A673 (cell line): ENCODE measurements at regions not wholly inside any gene's neighbourhood (a gene's known extent, or its start where the extent isn't known, plus 50 kb on each side); places are given as distances from the start of the nearest gene placed in this dataset.

Experiments
- BruUV-seq: library from RNA; stranded (reverse); fragments of 400-500 nt; replicated peaks from 2 replicates; lab custom pipeline; 2021; lab: Mats Ljungman, UMichigan
- CTCF ChIA-PET: fragments of 300-600 bp; sonication (Branson Sonifier 250); formaldehyde crosslinking; loops from one replicate; lab custom pipeline; 2022; ENCODE audit warnings: antibody characterized with exemption; lab: Charles Lee
- POLR2A ChIA-PET: fragments of 300-600 bp; sonication (Branson Sonifier 250); formaldehyde crosslinking; loops from one replicate; lab custom pipeline; 2022; ENCODE audit warnings: antibody characterized with exemption; ENCODE audit not compliant: low non-redundant PET; lab: Charles Lee
- DNase-seq: peaks from one replicate; pipeline ENCODE4 v3.0.0-alpha.2; 2015; ENCODE audit warnings: low spot score
- H3K27ac ChIP-seq: fragments of 200-600 bp; sonication (generic); 2 replicates; pipeline ENCODE4 v1.5.1; 2016; ENCODE audit warnings: mixed run types, low read depth, mild to moderate bottlenecking, mixed read lengths, antibody characterized with exemption, low read length; ENCODE audit not compliant: poor library complexity, severe bottlenecking
- H3K27me3 ChIP-seq: fragments of 200-600 bp; sonication (generic); replicated peaks from 2 replicates; pipeline ENCODE4 v1.6.1; 2017; ENCODE audit warnings: mixed run types, low read depth, mild to moderate bottlenecking, mixed read lengths, antibody characterized with exemption, low read length; ENCODE audit not compliant: insufficient read depth, poor library complexity
- H3K36me3 ChIP-seq: fragments of 200-600 bp; sonication (generic); 2 replicates; pipeline ENCODE4 v1.6.1; 2016; ENCODE audit warnings: mixed run types, mild to moderate bottlenecking, mixed read lengths, antibody characterized with exemption, low read length; ENCODE audit not compliant: insufficient read depth, poor library complexity, severe bottlenecking
- H3K4me1 ChIP-seq: fragments of 200-600 bp; sonication (generic); 2 replicates; pipeline ENCODE4 v1.6.1; 2017; ENCODE audit warnings: mixed run types, mild to moderate bottlenecking, mixed read lengths, antibody characterized with exemption, low read length; ENCODE audit not compliant: insufficient read depth, poor library complexity, severe bottlenecking
- H3K4me3 ChIP-seq: fragments of 200-600 bp; sonication (generic); 2 replicates; pipeline ENCODE4 v1.5.1; 2016; ENCODE audit warnings: low read depth, mixed run types, mild to moderate bottlenecking, mixed read lengths, low read length; ENCODE audit not compliant: poor library complexity, severe bottlenecking
- H3K9me3 ChIP-seq: fragments of 200-600 bp; sonication (generic); 2 replicates; pipeline ENCODE4 v1.6.1; 2016; ENCODE audit warnings: mixed run types, low read depth, mild to moderate bottlenecking, mixed read lengths, antibody characterized with exemption, low read length; ENCODE audit not compliant: poor library complexity, severe bottlenecking
- EZH2 ChIP-seq: fragments of 200-600 bp; sonication (generic); IDR thresholded peaks from 2 replicates; pipeline ENCODE4 v1.6.1; 2017; ENCODE audit warnings: borderline replicate concordance, low read depth, mild to moderate bottlenecking, mixed read lengths, antibody characterized with exemption, low read length; ENCODE audit not compliant: poor library complexity, severe bottlenecking
- intact Hi-C: fragments of 100-400 bp; cut with micrococcal nuclease; formaldehyde crosslinking; loops from one replicate; pipeline ENCODE4 v1.10.0; 2022; ENCODE audit not compliant: unreplicated experiment
- TF ChIP-seq, protein P1 (sequence below): fragments of 300-800, 200-600 bp; sonication (generic); conservative IDR thresholded peaks from 2 replicates; pipeline ENCODE4 v1.5.1; 2017; ENCODE audit warnings: low read depth, mild to moderate bottlenecking, antibody characterized with exemption, low read length, moderate library complexity, mixed read lengths

DNA sequence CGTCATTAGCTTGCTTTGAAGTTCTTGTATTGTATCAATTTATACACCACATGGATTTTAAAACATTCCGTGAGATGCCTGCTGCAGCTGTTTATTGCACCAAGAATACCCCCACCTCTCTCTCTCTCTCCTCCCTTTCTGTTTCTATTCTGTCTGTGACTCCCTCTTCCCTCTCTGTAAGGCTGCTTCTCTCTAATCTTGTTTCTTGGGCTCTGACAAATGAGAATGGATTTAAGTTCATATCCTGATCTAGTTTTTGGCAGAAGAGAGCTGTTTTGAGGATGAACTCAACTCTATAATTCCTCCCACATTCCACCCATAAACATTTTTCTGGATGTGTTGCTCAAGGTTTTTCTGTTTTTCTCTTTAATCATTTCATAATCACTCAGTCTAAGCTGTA is 144.3 kb upstream of the FRY start:
- Histone ChIP-seq H3K36me3 (no peaks in the 10 kb centered on the region), H3K27me3 (no peaks in the 10 kb centered on the region), H3K4me1 (peaks cover 8% of the 10 kb centered on the region), H3K4me3 (no peak overlapping the region), H3K9me3 (no peaks in the 10 kb centered on the region), H3K27ac (no peak overlapping the region)
- no peak for TF ChIP-seq EZH2
- TF ChIP-seq, protein P1, sequence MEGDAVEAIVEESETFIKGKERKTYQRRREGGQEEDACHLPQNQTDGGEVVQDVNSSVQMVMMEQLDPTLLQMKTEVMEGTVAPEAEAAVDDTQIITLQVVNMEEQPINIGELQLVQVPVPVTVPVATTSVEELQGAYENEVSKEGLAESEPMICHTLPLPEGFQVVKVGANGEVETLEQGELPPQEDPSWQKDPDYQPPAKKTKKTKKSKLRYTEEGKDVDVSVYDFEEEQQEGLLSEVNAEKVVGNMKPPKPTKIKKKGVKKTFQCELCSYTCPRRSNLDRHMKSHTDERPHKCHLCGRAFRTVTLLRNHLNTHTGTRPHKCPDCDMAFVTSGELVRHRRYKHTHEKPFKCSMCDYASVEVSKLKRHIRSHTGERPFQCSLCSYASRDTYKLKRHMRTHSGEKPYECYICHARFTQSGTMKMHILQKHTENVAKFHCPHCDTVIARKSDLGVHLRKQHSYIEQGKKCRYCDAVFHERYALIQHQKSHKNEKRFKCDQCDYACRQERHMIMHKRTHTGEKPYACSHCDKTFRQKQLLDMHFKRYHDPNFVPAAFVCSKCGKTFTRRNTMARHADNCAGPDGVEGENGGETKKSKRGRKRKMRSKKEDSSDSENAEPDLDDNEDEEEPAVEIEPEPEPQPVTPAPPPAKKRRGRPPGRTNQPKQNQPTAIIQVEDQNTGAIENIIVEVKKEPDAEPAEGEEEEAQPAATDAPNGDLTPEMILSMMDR: no peak
- ChIA-PET POLR2A (no interaction called here), CTCF (interaction anchor here (0.7 kb wide), 1 partner anchor 23 kb away, joined by 3 read pairs; no protein-coding TSS in a partner anchor)
- BruUV-seq: no TSS peak
- intact Hi-C loops: no loop called here
- DNase-seq: no peak

DNA sequence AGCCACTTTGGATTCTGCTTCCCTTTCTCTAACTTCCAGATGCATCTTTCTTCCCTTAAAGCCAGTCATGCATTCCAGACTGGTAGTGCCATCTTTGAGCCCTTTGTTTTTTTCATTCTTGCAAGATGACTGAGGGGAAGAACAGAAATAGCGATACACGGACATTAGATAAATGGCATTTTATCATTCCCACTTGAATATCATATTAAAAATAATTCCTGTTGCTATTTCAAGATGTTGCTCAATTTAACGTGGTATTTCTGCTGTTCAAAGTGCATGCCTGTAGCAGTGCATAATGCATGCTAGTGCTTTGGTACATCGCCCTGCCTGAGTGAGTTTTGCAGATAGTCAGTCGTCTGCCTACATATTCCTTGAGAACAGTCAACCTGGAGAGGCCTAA is 140.6 kb upstream of the FRY start:
- Histone ChIP-seq H3K27ac (no peak overlapping the region), H3K27me3 (no peaks in the 10 kb centered on the region), H3K4me3 (no peak overlapping the region), H3K36me3 (no peaks in the 10 kb centered on the region), H3K9me3 (no peaks in the 10 kb centered on the region), H3K4me1 (peaks cover 3% of the 10 kb centered on the region)
- TF ChIP-seq, protein P1: no peak
- TF ChIP-seq EZH2: no peak
- CTCF ChIA-PET: no interaction called here
- no TSS peak for BruUV-seq
- POLR2A ChIA-PET: no interaction called here
- DNase-seq: no peak
- intact Hi-C loops: no loop called here

DNA sequence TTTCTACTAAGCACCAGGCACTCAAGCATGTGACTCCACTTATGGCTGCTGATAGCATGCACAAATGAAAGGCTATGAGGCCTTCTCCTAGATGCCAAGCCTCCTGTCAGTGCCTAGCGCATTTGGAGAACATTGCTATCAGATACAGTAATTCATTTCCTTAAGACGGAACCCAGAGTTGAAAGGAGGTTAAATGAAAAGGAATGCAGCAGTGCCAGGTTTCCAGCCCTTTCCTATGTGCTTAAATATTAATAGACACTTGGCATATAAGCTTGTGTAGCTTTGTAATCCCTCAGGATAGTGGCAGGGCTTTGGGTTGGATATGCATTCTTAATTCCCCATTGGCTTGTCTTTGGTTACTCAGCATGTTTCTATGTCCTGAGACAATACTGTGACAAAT is 140.1 kb upstream of the FRY start:
- Histone ChIP-seq H3K27me3 (no peaks in the 10 kb centered on the region), H3K4me1 (no peaks in the 10 kb centered on the region), H3K36me3 (no peaks in the 10 kb centered on the region), H3K4me3 (no peak overlapping the region), H3K9me3 (no peaks in the 10 kb centered on the region), H3K27ac (no peak overlapping the region)
- intact Hi-C loops: no loop called here
- ChIA-PET CTCF (no interaction called here), POLR2A (no interaction called here)
- no peak for DNase-seq
- BruUV-seq: no TSS peak
- TF ChIP-seq, protein P1: no peak
- no peak for TF ChIP-seq EZH2
